WTC11 (cell line): ENCODE measurements at regions not wholly inside any gene's neighbourhood (a gene's known extent, or its start where the extent isn't known, plus 50 kb on each side); places are given as distances from the start of the nearest gene placed in this dataset.

Source experiments
- ATAC-seq: fragments of 200-7000 bp; cut with Tn5 transposase; 2 replicates; pipeline ENCODE4 v1.10.0; 2021; ENCODE audit warnings: mild to moderate bottlenecking, moderate library complexity
- CTCF ChIA-PET: fragments of 300-600 bp; sonication (Branson Sonifier 250); formaldehyde crosslinking; loops from one replicate; lab custom pipeline; 2021; ENCODE audit warnings: antibody characterized with exemption; lab: Charles Lee
- POLR2A ChIA-PET: fragments of 350-600 bp; sonication (Branson Sonifier 250); formaldehyde crosslinking; loops from one replicate; lab custom pipeline; 2021; ENCODE audit warnings: antibody characterized with exemption; lab: Charles Lee
- DNase-seq: peaks from one replicate; pipeline ENCODE4 v3.0.0; 2021; ENCODE audit warnings: low spot score
- H3K27ac Mint-ChIP-seq: 2 replicates; pipeline ENCODE4 v1.8.0; 2021; ENCODE audit warnings: mixed read lengths
- H3K27me3 Mint-ChIP-seq: 2 replicates; pipeline ENCODE4 v1.8.0; 2021; ENCODE audit warnings: low read depth, mild to moderate bottlenecking, moderate library complexity, mixed read lengths
- H3K36me3 Mint-ChIP-seq: 2 replicates; pipeline ENCODE4 v1.8.0; 2021; ENCODE audit warnings: mixed read lengths
- H3K4me1 Mint-ChIP-seq: 2 replicates; pipeline ENCODE4 v1.8.0; 2022; ENCODE audit warnings: mixed read lengths
- H3K4me3 Mint-ChIP-seq: 2 replicates; pipeline ENCODE4 v1.8.0; 2021; ENCODE audit warnings: mild to moderate bottlenecking, moderate library complexity, mixed read lengths
- H3K9me3 Mint-ChIP-seq: 2 replicates; pipeline ENCODE4 v1.8.0; 2021; ENCODE audit warnings: mixed read lengths
- ATF6 ChIP-seq: sonication (generic); formaldehyde crosslinking; IDR thresholded peaks from 2 replicates; pipeline ENCODE4 v1.8.1; 2023; ENCODE audit warnings: mild to moderate bottlenecking, missing genetic modification reagents
- CREM ChIP-seq: sonication (generic); formaldehyde crosslinking; IDR thresholded peaks from 2 replicates; pipeline ENCODE4 v1.8.1; 2022; ENCODE audit warnings: mild to moderate bottlenecking, missing genetic modification reagents, moderate library complexity
- ETV6 ChIP-seq: sonication (generic); formaldehyde crosslinking; IDR thresholded peaks from 2 replicates; pipeline ENCODE4 v1.8.1; 2022; ENCODE audit warnings: mild to moderate bottlenecking, missing genetic modification reagents
- HMGA2 ChIP-seq: fragments of 250-450 bp; sonication (Bioruptor Pico); IDR thresholded peaks from 2 replicates; pipeline ENCODE4 v1.4.0; 2021; ENCODE audit warnings: mild to moderate bottlenecking, moderate library complexity
- TEAD4 ChIP-seq: sonication (generic); formaldehyde crosslinking; IDR thresholded peaks from 2 replicates; pipeline ENCODE4 v1.8.0; 2022; ENCODE audit warnings: mild to moderate bottlenecking, missing genetic modification reagents
- USF1 ChIP-seq: sonication (generic); formaldehyde crosslinking; IDR thresholded peaks from 2 replicates; pipeline ENCODE4 v1.8.0; 2022; ENCODE audit warnings: mild to moderate bottlenecking, missing genetic modification reagents
- ZNF281 ChIP-seq: sonication (generic); formaldehyde crosslinking; IDR thresholded peaks from 2 replicates; pipeline ENCODE4 v1.8.0; 2023; ENCODE audit warnings: mild to moderate bottlenecking, missing genetic modification reagents
- TF ChIP-seq, protein P1 (sequence below): fragments of 250-450 bp; sonication (Bioruptor Pico); IDR thresholded peaks from 2 replicates; pipeline ENCODE4 v1.9.0; 2021; ENCODE audit warnings: mild to moderate bottlenecking, borderline replicate concordance
- TF ChIP-seq, protein P2 (sequence below): fragments of 250-450 bp; sonication (Bioruptor Pico); conservative IDR thresholded peaks from 2 replicates; pipeline ENCODE4 v1.9.0; 2021; ENCODE audit warnings: mild to moderate bottlenecking
- TF ChIP-seq, protein P3 (sequence below): sonication (generic); formaldehyde crosslinking; IDR thresholded peaks from 2 replicates; pipeline ENCODE4 v1.8.0; 2022; ENCODE audit warnings: missing genetic modification reagents
- TF ChIP-seq, protein P4 (sequence below): sonication (generic); formaldehyde crosslinking; IDR thresholded peaks from 2 replicates; pipeline ENCODE4 v1.8.0; 2022; ENCODE audit warnings: mild to moderate bottlenecking, missing genetic modification reagents
- TF ChIP-seq, protein P5 (sequence below): fragments of 250-450 bp; sonication (Bioruptor Pico); IDR thresholded peaks from 2 replicates; pipeline ENCODE4 v2.1.2; 2022; ENCODE audit warnings: mild to moderate bottlenecking, moderate library complexity
- TF ChIP-seq, protein P6 (sequence below): sonication (generic); formaldehyde crosslinking; conservative IDR thresholded peaks from 2 replicates; pipeline ENCODE4 v1.8.1; 2022; ENCODE audit warnings: mild to moderate bottlenecking, missing genetic modification reagents

GRCh38 chr14:86627080-86627479 is 1097.1 kb downstream of the FLRT2 start:
- Mint-ChIP-seq H3K4me1 (0 out of 2 replicates have a peak, but pooled peaks cover 3% of the 10 kb centered on the region), H3K9me3 (peaks cover 8% of the 10 kb centered on the region), H3K36me3 (no peaks in the 10 kb centered on the region), H3K4me3 (no peak overlapping the region), H3K27me3 (no peaks in the 10 kb centered on the region), H3K27ac (no peak overlapping the region)
- ChIA-PET POLR2A (no interaction called here), CTCF (no interaction called here)
- no peak for DNase-seq
- TF ChIP-seq ZNF281 (CRISPR knock-in tag) (no peak), USF1 (CRISPR knock-in tag) (no peak), TEAD4 (CRISPR knock-in tag) (no peak), ETV6 (CRISPR knock-in tag) (no peak), CREM (CRISPR knock-in tag) (no peak), HMGA2 (CRISPR knock-in tag) (no peak), ATF6 (CRISPR knock-in tag) (no peak)
- TF ChIP-seq, protein P1, sequence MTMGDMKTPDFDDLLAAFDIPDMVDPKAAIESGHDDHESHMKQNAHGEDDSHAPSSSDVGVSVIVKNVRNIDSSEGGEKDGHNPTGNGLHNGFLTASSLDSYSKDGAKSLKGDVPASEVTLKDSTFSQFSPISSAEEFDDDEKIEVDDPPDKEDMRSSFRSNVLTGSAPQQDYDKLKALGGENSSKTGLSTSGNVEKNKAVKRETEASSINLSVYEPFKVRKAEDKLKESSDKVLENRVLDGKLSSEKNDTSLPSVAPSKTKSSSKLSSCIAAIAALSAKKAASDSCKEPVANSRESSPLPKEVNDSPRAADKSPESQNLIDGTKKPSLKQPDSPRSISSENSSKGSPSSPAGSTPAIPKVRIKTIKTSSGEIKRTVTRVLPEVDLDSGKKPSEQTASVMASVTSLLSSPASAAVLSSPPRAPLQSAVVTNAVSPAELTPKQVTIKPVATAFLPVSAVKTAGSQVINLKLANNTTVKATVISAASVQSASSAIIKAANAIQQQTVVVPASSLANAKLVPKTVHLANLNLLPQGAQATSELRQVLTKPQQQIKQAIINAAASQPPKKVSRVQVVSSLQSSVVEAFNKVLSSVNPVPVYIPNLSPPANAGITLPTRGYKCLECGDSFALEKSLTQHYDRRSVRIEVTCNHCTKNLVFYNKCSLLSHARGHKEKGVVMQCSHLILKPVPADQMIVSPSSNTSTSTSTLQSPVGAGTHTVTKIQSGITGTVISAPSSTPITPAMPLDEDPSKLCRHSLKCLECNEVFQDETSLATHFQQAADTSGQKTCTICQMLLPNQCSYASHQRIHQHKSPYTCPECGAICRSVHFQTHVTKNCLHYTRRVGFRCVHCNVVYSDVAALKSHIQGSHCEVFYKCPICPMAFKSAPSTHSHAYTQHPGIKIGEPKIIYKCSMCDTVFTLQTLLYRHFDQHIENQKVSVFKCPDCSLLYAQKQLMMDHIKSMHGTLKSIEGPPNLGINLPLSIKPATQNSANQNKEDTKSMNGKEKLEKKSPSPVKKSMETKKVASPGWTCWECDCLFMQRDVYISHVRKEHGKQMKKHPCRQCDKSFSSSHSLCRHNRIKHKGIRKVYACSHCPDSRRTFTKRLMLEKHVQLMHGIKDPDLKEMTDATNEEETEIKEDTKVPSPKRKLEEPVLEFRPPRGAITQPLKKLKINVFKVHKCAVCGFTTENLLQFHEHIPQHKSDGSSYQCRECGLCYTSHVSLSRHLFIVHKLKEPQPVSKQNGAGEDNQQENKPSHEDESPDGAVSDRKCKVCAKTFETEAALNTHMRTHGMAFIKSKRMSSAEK (CRISPR knock-in tag), result no peak
- TF ChIP-seq, protein P2, sequence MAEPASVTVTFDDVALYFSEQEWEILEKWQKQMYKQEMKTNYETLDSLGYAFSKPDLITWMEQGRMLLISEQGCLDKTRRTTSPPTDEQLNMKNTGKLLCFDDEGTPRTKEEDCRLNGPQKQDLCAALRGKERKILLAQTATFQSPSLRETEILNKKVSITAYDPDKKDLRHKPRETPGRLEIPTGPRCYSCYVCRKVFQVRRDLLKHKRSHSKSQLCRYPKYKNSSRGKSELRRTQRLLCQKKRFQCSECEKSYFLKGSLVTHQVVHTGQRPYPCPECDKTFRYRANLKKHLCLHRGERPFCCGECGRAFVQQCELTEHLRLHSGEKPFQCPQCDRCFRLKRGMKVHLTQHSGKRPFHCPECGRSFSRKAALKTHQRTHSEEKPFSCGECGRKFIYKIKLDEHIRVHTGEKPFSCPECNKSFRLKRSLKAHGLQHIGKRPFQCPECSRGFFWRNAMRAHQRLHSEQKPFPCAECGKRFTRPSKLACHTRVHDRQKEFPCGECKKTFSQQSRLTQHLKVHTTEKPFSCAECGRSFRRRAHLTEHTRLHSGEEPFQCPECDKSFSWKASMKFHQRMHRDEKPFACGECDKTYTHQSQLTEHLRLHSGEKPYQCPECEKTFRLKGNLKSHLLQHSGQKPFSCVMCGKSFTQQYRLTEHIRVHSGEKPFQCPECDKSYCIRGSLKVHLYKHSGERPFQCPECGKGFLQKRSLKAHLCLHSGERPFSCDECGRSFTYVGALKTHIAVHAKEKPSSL (CRISPR knock-in tag), result no peak
- TF ChIP-seq, protein P3, sequence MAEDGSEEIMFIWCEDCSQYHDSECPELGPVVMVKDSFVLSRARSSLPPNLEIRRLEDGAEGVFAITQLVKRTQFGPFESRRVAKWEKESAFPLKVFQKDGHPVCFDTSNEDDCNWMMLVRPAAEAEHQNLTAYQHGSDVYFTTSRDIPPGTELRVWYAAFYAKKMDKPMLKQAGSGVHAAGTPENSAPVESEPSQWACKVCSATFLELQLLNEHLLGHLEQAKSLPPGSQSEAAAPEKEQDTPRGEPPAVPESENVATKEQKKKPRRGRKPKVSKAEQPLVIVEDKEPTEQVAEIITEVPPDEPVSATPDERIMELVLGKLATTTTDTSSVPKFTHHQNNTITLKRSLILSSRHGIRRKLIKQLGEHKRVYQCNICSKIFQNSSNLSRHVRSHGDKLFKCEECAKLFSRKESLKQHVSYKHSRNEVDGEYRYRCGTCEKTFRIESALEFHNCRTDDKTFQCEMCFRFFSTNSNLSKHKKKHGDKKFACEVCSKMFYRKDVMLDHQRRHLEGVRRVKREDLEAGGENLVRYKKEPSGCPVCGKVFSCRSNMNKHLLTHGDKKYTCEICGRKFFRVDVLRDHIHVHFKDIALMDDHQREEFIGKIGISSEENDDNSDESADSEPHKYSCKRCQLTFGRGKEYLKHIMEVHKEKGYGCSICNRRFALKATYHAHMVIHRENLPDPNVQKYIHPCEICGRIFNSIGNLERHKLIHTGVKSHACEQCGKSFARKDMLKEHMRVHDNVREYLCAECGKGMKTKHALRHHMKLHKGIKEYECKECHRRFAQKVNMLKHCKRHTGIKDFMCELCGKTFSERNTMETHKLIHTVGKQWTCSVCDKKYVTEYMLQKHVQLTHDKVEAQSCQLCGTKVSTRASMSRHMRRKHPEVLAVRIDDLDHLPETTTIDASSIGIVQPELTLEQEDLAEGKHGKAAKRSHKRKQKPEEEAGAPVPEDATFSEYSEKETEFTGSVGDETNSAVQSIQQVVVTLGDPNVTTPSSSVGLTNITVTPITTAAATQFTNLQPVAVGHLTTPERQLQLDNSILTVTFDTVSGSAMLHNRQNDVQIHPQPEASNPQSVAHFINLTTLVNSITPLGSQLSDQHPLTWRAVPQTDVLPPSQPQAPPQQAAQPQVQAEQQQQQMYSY (CRISPR knock-in tag), result no peak
- TF ChIP-seq, protein P4, sequence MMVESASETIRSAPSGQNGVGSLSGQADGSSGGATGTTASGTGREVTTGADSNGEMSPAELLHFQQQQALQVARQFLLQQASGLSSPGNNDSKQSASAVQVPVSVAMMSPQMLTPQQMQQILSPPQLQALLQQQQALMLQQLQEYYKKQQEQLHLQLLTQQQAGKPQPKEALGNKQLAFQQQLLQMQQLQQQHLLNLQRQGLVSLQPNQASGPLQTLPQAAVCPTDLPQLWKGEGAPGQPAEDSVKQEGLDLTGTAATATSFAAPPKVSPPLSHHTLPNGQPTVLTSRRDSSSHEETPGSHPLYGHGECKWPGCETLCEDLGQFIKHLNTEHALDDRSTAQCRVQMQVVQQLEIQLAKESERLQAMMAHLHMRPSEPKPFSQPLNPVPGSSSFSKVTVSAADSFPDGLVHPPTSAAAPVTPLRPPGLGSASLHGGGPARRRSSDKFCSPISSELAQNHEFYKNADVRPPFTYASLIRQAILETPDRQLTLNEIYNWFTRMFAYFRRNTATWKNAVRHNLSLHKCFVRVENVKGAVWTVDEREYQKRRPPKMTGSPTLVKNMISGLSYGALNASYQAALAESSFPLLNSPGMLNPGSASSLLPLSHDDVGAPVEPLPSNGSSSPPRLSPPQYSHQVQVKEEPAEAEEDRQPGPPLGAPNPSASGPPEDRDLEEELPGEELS, result no peak
- TF ChIP-seq, protein P5, sequence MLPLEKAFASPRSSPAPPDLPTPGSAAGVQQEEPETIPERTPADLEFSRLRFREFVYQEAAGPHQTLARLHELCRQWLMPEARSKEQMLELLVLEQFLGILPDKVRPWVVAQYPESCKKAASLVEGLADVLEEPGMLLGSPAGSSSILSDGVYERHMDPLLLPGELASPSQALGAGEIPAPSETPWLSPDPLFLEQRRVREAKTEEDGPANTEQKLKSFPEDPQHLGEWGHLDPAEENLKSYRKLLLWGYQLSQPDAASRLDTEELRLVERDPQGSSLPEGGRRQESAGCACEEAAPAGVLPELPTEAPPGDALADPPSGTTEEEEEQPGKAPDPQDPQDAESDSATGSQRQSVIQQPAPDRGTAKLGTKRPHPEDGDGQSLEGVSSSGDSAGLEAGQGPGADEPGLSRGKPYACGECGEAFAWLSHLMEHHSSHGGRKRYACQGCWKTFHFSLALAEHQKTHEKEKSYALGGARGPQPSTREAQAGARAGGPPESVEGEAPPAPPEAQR (CRISPR knock-in tag), result no peak
- TF ChIP-seq, protein P6, sequence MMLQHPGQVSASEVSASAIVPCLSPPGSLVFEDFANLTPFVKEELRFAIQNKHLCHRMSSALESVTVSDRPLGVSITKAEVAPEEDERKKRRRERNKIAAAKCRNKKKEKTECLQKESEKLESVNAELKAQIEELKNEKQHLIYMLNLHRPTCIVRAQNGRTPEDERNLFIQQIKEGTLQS (CRISPR knock-in tag), result no peak
- no peak for ATAC-seq
